ENCODE measurements at regions not wholly inside any gene's neighbourhood (a gene's known extent, or its start where the extent isn't known, plus 50 kb on each side); places are given as distances from the start of the nearest gene placed in this dataset.

GRCh38 chr9:116062206-116062550, 91.4 kb upstream of the PAPPA start:
- Histone ChIP-seq H3K36me3 (ENCODE audit: insufficient read depth, low read length) (no peaks in the 10 kb centered on the region), H3K27me3 (ENCODE audit: insufficient read depth, low read length, poor library complexity) (no peaks in the 10 kb centered on the region), H3K4me1 (ENCODE audit: insufficient read depth, low read length) (no peaks in the 10 kb centered on the region), H4K20me1 (ENCODE audit: insufficient read depth, low read length) (no peaks in the 10 kb centered on the region), H3K79me2 (ENCODE audit: insufficient read depth, low read length) (no peaks in the 10 kb centered on the region), H3K4me2 (ENCODE audit: insufficient read depth, low read length) (no peak overlapping the region), H3K9ac (ENCODE audit: low read depth, low read length) (no peak overlapping the region), H3K27ac (ENCODE audit: low read length) (no peak overlapping the region), H2AFZ (ENCODE audit: low read depth, low read length) (no peak overlapping the region), H3K4me3 (ENCODE audit: low read depth in 1 of 2, low read length in 2 of 2) (no peak overlapping the region), H3K9me3 (ENCODE audit: insufficient read depth, low read length, severe bottlenecking) (no peaks in the 10 kb centered on the region)
- no peak for DNase-seq
- TF ChIP-seq CTCF (IDR thresholded peaks at IDR 0.05; ENCODE audit: borderline replicate concordance, extremely low read depth, low read length, poor library complexity, severe bottlenecking), result no peak
- no peak for TF ChIP-seq EZH2 (IDR thresholded peaks at IDR 0.05; ENCODE audit: borderline replicate concordance, low read depth, low read length, severe bottlenecking)
- no peak for ATAC-seq (ENCODE audit: insufficient read depth, low read depth)

- no peaks in the 10 kb centered on the region for H3K79me2 ChIP-seq (ENCODE audit: insufficient read depth, low read length)
- H3K36me3 ChIP-seq (ENCODE audit: insufficient read depth, low read length), result no peaks in the 10 kb centered on the region
- H2AFZ ChIP-seq (ENCODE audit: low read depth, low read length), result no peak overlapping the region
- no peaks in the 10 kb centered on the region for H4K20me1 ChIP-seq (ENCODE audit: insufficient read depth, low read length)
- ATAC-seq (ENCODE audit: insufficient read depth, low read depth) (no peak), DNase-seq (no peak)
- H3K27ac ChIP-seq (ENCODE audit: low read length), result no peak overlapping the region
- no peaks in the 10 kb centered on the region for H3K27me3 ChIP-seq (ENCODE audit: insufficient read depth, low read length, poor library complexity)
- H3K4me2 ChIP-seq (ENCODE audit: insufficient read depth, low read length), result no peak overlapping the region
- no peak overlapping the region for H3K9ac ChIP-seq (ENCODE audit: low read depth, low read length)
- no peak for TF ChIP-seq CTCF (IDR thresholded peaks at IDR 0.05; ENCODE audit: borderline replicate concordance, extremely low read depth, low read length, poor library complexity, severe bottlenecking)
- no peak for TF ChIP-seq EZH2 (IDR thresholded peaks at IDR 0.05; ENCODE audit: borderline replicate concordance, low read depth, low read length, severe bottlenecking)
- H3K9me3 ChIP-seq (ENCODE audit: insufficient read depth, low read length, severe bottlenecking), result no peaks in the 10 kb centered on the region
- no peaks in the 10 kb centered on the region for H3K4me1 ChIP-seq (ENCODE audit: insufficient read depth, low read length)
- H3K4me3 ChIP-seq (ENCODE audit: low read depth in 1 of 2, low read length in 2 of 2), result no peak overlapping the region
Observed at GRCh38 chr9:116064970-116065369, 88.6 kb upstream of the PAPPA start.

- Histone ChIP-seq H3K27me3 (ENCODE audit: insufficient read depth, low read length, poor library complexity) (no peaks in the 10 kb centered on the region), H3K36me3 (ENCODE audit: insufficient read depth, low read length) (no peaks in the 10 kb centered on the region), H3K79me2 (ENCODE audit: insufficient read depth, low read length) (no peaks in the 10 kb centered on the region), H3K9ac (ENCODE audit: low read depth, low read length) (no peak overlapping the region), H3K27ac (ENCODE audit: low read length) (no peak overlapping the region), H4K20me1 (ENCODE audit: insufficient read depth, low read length) (no peaks in the 10 kb centered on the region), H3K4me1 (ENCODE audit: insufficient read depth, low read length) (no peaks in the 10 kb centered on the region), H3K4me3 (ENCODE audit: low read depth in 1 of 2, low read length in 2 of 2) (no peak overlapping the region), H2AFZ (ENCODE audit: low read depth, low read length) (no peak overlapping the region), H3K9me3 (ENCODE audit: insufficient read depth, low read length, severe bottlenecking) (no peaks in the 10 kb centered on the region), H3K4me2 (ENCODE audit: insufficient read depth, low read length) (no peak overlapping the region)
- TF ChIP-seq EZH2 (IDR thresholded peaks at IDR 0.05; ENCODE audit: borderline replicate concordance, low read depth, low read length, severe bottlenecking) (no peak), CTCF (IDR thresholded peaks at IDR 0.05; ENCODE audit: borderline replicate concordance, extremely low read depth, low read length, poor library complexity, severe bottlenecking) (no peak)
- DNase-seq (no peak), ATAC-seq (ENCODE audit: insufficient read depth, low read depth) (no peak)
Observed at GRCh38 chr9:116066221-116066620, 87.4 kb upstream of the PAPPA start.

- Histone ChIP-seq H3K27ac (ENCODE audit: low read length) (no peak overlapping the region), H3K4me1 (ENCODE audit: insufficient read depth, low read length) (no peaks in the 10 kb centered on the region), H4K20me1 (ENCODE audit: insufficient read depth, low read length) (no peaks in the 10 kb centered on the region), H3K79me2 (ENCODE audit: insufficient read depth, low read length) (no peaks in the 10 kb centered on the region), H3K27me3 (ENCODE audit: insufficient read depth, low read length, poor library complexity) (no peaks in the 10 kb centered on the region), H3K9ac (ENCODE audit: low read depth, low read length) (no peak overlapping the region), H3K4me2 (ENCODE audit: insufficient read depth, low read length) (no peak overlapping the region), H2AFZ (ENCODE audit: low read depth, low read length) (no peak overlapping the region), H3K9me3 (ENCODE audit: insufficient read depth, low read length, severe bottlenecking) (no peaks in the 10 kb centered on the region), H3K4me3 (ENCODE audit: low read depth in 1 of 2, low read length in 2 of 2) (no peak overlapping the region), H3K36me3 (ENCODE audit: insufficient read depth, low read length) (no peaks in the 10 kb centered on the region)
- DNase-seq (no peak), ATAC-seq (ENCODE audit: insufficient read depth, low read depth) (no peak)
- TF ChIP-seq EZH2 (IDR thresholded peaks at IDR 0.05; ENCODE audit: borderline replicate concordance, low read depth, low read length, severe bottlenecking) (no peak), CTCF (IDR thresholded peaks at IDR 0.05; ENCODE audit: borderline replicate concordance, extremely low read depth, low read length, poor library complexity, severe bottlenecking) (no peak)
Observed at GRCh38 chr9:116067566-116067965, 86.0 kb upstream of the PAPPA start.

All from DND-41 (cell line).